HG02588 (cell line): ENCODE measurements at regions not wholly inside any gene's neighbourhood (a gene's known extent, or its start where the extent isn't known, plus 50 kb on each side); places are given as distances from the start of the nearest gene placed in this dataset.
A peak's percentile ranks its signal among the peaks of the same experiment; 100 is the strongest.

Experiments
- ATAC-seq: cut with Tn5 transposase; IDR thresholded peaks from one replicate; pipeline ENCODE4 v1.9.1; 2021; ENCODE audit warnings: mild to moderate bottlenecking, moderate library complexity; ENCODE audit not compliant: unreplicated experiment

- no peak for ATAC-seq
Measured at GRCh38 chr9:126123927-126124326, 202.7 kb upstream of the MVB12B start.

GRCh38 chr9:126125177-126125576, 201.5 kb upstream of the MVB12B start:
- no peak for ATAC-seq

GRCh38 chr9:126125577-126125976, 201.1 kb upstream of the MVB12B start:
- ATAC-seq: no peak

- no peak for ATAC-seq
Measured at GRCh38 chr9:126125992-126126409, 200.6 kb upstream of the MVB12B start.

GRCh38 chr9:126126807-126127206, 199.8 kb upstream of the MVB12B start:
- no peak for ATAC-seq

- no peak for ATAC-seq
Measured at GRCh38 chr9:126127591-126127990, 199.0 kb upstream of the MVB12B start.

- no peak for ATAC-seq
Measured at GRCh38 chr9:126128494-126129142, 198.0 kb upstream of the MVB12B start.

- ATAC-seq: no peak
Measured at GRCh38 chr9:126131066-126132010, 195.3 kb upstream of the MVB12B start.

GRCh38 chr9:126132746-126133145, 193.9 kb upstream of the MVB12B start:
- ATAC-seq: no peak

- ATAC-seq: no peak
Measured at GRCh38 chr9:126144196-126144595, 182.4 kb upstream of the MVB12B start.

- ATAC-seq: no peak
Measured at GRCh38 chr9:126144603-126145456, 181.8 kb upstream of the MVB12B start.

GRCh38 chr9:126145887-126146253, 180.8 kb upstream of the MVB12B start:
- no peak for ATAC-seq

GRCh38 chr9:126146254-126147145, 180.1 kb upstream of the MVB12B start:
- ATAC-seq: peak; percentile 65

GRCh38 chr9:126147186-126147935, 179.3 kb upstream of the MVB12B start:
- no peak for ATAC-seq

GRCh38 chr9:126147936-126148870, 178.4 kb upstream of the MVB12B start:
- ATAC-seq: no peak

- no peak for ATAC-seq
Measured at GRCh38 chr9:126148994-126149393, 177.6 kb upstream of the MVB12B start.

- no peak for ATAC-seq
Measured at GRCh38 chr9:126149661-126150060, 177.0 kb upstream of the MVB12B start.

GRCh38 chr9:126150411-126151030, 176.1 kb upstream of the MVB12B start:
- ATAC-seq: no peak
